ENCODE measurements at regions not wholly inside any gene's neighbourhood (a gene's known extent, or its start where the extent isn't known, plus 50 kb on each side); places are given as distances from the start of the nearest gene placed in this dataset.

DNA sequence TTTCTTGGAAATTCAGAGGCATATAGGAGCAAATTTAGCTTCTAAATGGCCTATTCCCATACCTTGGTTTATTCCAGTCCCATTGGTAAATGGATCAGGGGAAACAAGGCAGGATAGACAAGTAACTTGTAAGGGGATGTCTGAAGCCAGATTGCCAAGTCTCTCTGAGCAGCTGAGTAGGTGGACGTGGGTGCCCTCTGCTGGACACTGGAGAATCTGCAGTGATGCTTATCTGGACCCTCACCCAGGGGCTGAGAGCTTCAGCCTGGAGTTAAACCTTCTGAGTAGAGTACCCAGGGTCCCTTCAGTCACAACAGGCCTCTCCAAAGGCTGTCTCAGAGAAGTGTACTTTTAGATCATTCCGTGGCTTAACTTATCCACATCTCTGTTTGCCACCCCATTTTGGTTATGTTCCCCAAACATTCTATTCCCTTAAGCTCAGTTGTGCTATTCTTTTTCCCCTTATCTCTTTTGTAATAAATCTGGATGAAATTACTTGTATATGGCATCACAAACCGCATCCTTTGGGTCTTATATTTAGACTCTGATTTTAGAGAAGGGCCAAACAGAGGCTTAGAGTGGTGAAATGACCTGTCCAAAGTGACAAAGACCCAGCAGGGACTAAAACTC is 218.3 kb upstream of the GLRA1 start:
- DNase-seq (ENCODE audit: low read depth, low spot score) (peak; percentile 3), ATAC-seq (peak; percentile 96), FAIRE-seq (peak; percentile 18)
- H3K4me2 ChIP-seq (ENCODE audit: control insufficient read depth, insufficient read depth), result no peak overlapping the region
- intact Hi-C loops (cut with micrococcal nuclease; ENCODE audit: unreplicated experiment) (loop anchor here (1.0 to 10.0 kb wide), 4 partner anchors 128 to 488 kb away; no protein-coding TSS in a partner anchor), in situ Hi-C loops (cut with MboI) (no loop called here)
- no peak overlapping the region for H2AFZ ChIP-seq (ENCODE audit: control insufficient read depth, low read depth, low read length)
- 0% methylated on average over 3 of the region's 3 CpGs for WGBS (ENCODE audit: insufficient coverage, insufficient replicate concordance, low lambda C conversion rate, missing lambda C conversion rate)
- CTCF ChIA-PET, result interaction anchor here (0.7 to 10.5 kb wide), 38 partner anchors 9 to 484 kb away, joined by 3 to 338 read pairs (median 4); no protein-coding TSS in a partner anchor
- TF ChIP-seq JUND (IDR thresholded peaks at IDR 0.05; ENCODE audit: low read depth, low read length), result no peak
- peak; percentile 41; the same call in 1 of the 2 replicates for TF ChIP-seq YY1 (IDR thresholded peaks at IDR 0.05; ENCODE audit: low read depth, low read length)
- peak; percentile 86 for TF ChIP-seq RAD21 (IDR thresholded peaks at IDR 0.05; ENCODE audit: insufficient read depth, low read depth, low read length)
- peak; percentile 94 for TF ChIP-seq SMC3 (IDR thresholded peaks at IDR 0.05; ENCODE audit: borderline replicate concordance, low read length)
- TF ChIP-seq, protein P1, sequence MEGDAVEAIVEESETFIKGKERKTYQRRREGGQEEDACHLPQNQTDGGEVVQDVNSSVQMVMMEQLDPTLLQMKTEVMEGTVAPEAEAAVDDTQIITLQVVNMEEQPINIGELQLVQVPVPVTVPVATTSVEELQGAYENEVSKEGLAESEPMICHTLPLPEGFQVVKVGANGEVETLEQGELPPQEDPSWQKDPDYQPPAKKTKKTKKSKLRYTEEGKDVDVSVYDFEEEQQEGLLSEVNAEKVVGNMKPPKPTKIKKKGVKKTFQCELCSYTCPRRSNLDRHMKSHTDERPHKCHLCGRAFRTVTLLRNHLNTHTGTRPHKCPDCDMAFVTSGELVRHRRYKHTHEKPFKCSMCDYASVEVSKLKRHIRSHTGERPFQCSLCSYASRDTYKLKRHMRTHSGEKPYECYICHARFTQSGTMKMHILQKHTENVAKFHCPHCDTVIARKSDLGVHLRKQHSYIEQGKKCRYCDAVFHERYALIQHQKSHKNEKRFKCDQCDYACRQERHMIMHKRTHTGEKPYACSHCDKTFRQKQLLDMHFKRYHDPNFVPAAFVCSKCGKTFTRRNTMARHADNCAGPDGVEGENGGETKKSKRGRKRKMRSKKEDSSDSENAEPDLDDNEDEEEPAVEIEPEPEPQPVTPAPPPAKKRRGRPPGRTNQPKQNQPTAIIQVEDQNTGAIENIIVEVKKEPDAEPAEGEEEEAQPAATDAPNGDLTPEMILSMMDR (IDR thresholded peaks at IDR 0.05 in 2 of 3, conservative IDR thresholded peaks at IDR 0.05 in 1 of 3; ENCODE audit: control insufficient read depth in 2 of 3, extremely low read depth in 1 of 3, insufficient read depth in 1 of 3, low read depth in 3 of 3, low read length in 3 of 3), result peak; percentile 90 to 92 (median 90)
- peak; percentile 10 for TF ChIP-seq RELA (IDR thresholded peaks at IDR 0.05; ENCODE audit: borderline replicate concordance, partially characterized antibody)
- no peaks in the 10 kb centered on the region for H3K4me1 ChIP-seq (ENCODE audit: control insufficient read depth, insufficient read depth, low read length)
- BruUV-seq (replicated peaks), result no TSS peak
- H3K79me2 ChIP-seq (ENCODE audit: control insufficient read depth, insufficient read depth, low read length), result no peaks in the 10 kb centered on the region
- RAD21 ChIA-PET (ENCODE audit: unreplicated experiment), result interaction anchor here (0.9 to 4.2 kb wide), 15 partner anchors 9 to 1822 kb away, joined by 3 to 120 read pairs (median 4); partner anchors contain the start of gene G3BP1
- H3K4me3 ChIP-seq, result no peak overlapping the region
- H3K36me3 ChIP-seq (ENCODE audit: control insufficient read depth in 2 of 2, insufficient read depth in 2 of 2, low read length in 1 of 2), result no peaks in the 10 kb centered on the region
- SMC1A ChIA-PET (ENCODE audit: uncharacterized antibody, unreplicated experiment), result interaction anchor here (0.7 to 10.5 kb wide), 17 partner anchors 10 to 484 kb away, joined by 3 to 223 read pairs (median 4); no protein-coding TSS in a partner anchor
- H3K27me3 ChIP-seq (replicated peaks in 1 of 2; ENCODE audit: control insufficient read depth in 2 of 2, insufficient read depth in 2 of 2, low read length in 1 of 2), result no peaks in the 10 kb centered on the region; a peak in 1 of 4 replicates
- H3K27ac ChIP-seq (ENCODE audit: control insufficient read depth, insufficient read depth), result no peak overlapping the region
- no peaks in the 10 kb centered on the region for H4K20me1 ChIP-seq (ENCODE audit: control insufficient read depth, insufficient read depth)
- H3K9me3 ChIP-seq (replicated peaks; ENCODE audit: control insufficient read depth, insufficient read depth, low read length), result no peaks in the 10 kb centered on the region
- H3K9ac ChIP-seq (ENCODE audit: control insufficient read depth, insufficient read depth, low read length), result no peak overlapping the region
- POLR2A ChIA-PET, result interaction anchor here (0.8 kb wide), 1 partner anchor 317 kb away, joined by 4 read pairs; no protein-coding TSS in a partner anchor
